COLO668 (cell line): ENCODE measurements at regions not wholly inside any gene's neighbourhood (a gene's known extent, or its start where the extent isn't known, plus 50 kb on each side); places are given as distances from the start of the nearest gene placed in this dataset.
A peak's percentile ranks its signal among the peaks of the same experiment; 100 is the strongest.
"Not testable (repeated sequence)": the region's sequence is repeated elsewhere in the genome, so short reads cannot be mapped to it uniquely, and the experiment has no call there.

Experiments used
- DNase-seq: peaks from one replicate; lab custom pipeline; 2025; ENCODE audit not compliant: unreplicated experiment; lab: John Stamatoyannopoulos, UW

DNA sequence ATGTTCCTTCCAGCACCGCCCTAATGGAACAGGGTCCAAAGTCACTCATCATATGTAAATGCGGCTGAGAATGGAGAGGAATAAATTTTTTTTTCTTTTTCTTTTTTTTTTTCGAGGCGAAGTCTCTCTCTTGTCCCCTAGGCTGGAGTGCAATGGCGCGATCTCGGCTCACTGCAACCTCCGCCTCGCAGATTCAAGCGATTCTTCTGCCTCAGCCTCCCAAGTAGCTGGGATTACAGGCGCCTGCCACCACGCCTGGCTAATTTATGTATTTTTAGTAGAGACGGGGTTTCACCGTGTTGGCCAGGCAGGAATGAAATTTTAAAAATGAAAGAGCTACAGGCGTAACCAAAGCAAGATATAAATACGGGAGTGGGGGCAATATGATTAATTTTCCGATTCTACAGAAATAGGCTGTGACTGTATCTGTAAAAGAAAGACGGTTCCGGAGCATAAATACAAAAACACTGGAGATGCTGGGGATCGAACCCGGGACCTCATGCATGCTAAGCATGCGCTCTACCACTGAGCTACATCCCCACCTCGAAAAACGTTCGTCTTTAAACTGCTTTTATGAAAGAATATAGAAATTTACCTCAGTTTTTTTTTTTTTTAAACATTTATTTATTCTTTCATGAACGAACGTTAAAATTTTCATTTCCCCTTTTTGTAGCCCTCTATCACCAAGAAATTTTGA is 132.2 kb downstream of the GPX5 start:
- DNase-seq: peak; percentile 2

DNA sequence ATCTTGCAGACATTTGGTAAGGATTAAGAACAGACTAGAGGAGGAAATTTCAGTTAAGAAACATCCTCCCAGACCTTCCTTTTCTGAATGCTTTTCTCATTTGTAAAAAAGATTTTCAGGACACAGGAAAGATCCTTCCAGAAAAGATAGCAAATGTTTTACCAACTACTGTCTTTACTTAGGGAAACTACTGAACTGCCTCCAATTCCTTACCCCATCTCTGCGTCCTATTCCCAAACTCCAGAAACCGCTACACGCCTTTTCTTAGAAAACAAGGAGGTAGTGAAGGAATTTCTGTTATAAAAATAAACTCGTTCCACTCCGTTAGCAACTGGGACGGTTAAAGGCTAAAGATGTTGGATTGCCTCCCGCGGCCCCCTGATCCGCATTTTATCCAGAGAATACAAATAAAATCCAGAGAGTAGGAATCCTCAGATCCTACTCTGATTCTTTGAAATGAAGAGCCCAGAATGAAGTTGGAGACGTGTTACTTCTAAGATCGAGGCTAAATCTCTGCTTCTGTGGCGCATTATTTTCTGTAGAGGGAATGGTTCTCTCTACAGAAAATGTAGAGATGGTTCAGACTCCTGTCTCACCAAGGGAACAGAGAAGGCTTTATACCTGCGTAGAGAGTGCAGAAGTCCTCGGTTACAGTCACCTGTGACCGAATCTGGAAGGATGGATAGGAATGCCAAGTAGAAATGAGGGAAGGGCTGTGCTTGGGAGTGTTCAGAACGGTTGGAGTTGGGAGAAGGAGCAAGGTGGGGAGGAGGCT is 133.0 kb downstream of the GPX5 start:
- no peak for DNase-seq

DNA sequence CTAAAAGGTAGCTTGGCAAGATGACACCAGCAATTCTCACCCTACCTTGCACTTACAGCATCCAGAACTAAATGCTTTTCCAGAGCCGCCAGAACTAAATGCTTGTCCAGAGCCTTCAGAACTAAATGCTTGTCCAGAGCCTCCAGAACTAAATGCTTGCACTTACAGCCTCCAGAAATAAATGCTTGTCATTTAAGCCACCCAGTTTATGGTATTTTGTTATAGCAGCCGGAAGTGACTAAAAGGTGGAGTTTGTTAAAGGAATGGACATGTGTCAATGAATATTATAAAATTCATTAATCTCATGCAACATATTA is 133.5 kb downstream of the GPX5 start:
- DNase-seq: no peak

DNA sequence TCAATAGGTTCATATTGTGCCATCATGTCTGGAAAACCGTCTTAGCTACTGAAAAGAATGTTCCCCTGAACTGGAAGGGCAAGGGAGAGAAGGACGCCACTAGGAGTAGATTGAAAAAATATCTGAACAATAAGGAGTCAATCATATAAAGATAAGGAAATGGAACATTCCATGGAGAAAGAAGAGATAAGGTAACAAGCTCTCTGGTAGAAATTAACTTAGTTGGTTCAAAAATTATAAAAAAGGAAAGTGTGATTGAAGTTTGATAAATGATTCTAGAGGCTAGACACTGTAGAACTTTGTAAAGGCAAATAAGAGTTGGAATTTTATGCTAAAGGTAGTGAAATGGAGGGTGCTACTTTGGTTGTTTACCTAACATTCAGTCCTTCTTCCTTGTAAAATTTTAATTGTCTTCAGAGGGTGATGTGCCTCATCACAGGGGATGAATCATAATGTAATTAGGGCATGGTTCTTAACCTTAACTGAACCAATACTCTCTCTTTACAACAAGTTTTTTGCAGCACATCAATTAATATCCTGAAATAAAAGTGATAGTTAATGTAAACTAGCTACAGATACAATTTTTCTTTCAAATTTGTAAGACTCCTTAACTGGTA is 135.5 kb downstream of the GPX5 start:
- no peak for DNase-seq

- no peak for DNase-seq
These were observed 139.3 kb downstream of the GPX5 start for GRCh38 chr6:28664870-28665396.

GRCh38 chr6:28673417-28673786 is 147.7 kb downstream of the GPX5 start:
- no peak for DNase-seq

DNA sequence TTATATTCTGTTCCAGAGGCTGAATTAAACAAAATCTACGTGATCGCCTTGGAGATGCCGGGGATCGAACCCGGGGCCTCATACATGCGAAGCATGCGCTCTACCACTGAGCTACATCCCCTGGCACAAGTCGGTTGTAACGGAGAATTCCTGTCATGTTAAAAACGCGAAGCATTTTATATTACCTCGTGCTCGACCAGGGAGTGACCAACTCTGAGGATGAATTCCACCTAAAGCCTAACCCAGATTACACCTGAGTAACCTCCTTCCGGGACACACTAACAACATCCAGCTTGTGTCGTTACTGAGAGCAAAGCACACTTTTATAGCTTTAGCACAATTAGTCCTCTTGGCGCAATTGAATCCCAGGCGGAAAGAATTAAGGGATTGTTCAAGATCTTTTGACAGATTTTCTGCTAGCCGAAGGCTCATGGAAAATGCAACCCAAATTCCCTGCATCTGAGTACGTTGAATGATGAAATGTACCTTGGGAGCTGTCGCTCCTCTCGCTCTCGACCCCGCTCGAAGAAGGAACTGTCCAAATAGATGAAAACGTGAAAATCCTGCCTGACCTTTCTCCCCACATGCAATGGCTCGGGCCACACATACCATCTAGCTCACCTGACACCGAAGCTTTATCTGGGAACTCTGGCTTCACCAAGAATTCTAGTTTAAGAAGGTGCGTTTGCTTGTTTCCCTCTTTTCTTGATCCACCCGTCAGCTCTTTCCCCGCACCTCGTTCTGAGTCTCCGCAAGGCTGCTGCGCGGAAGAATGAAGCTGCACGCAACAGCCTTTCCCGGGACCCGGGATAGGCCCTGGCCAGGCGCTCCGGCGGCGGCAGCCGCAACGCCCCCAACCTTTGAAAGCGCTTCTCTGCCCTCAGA is 148.3 kb downstream of the GPX5 start:
- DNase-seq: peak; percentile 0

GRCh38 chr6:28675600-28675999 is 149.9 kb downstream of the GPX5 start:
- no peak for DNase-seq

GRCh38 chr6:28682542-28682941 is 156.9 kb downstream of the GPX5 start:
- DNase-seq: no peak

GRCh38 chr6:28682956-28683685 is 157.4 kb downstream of the GPX5 start:
- not testable (repeated sequence) for DNase-seq

DNA sequence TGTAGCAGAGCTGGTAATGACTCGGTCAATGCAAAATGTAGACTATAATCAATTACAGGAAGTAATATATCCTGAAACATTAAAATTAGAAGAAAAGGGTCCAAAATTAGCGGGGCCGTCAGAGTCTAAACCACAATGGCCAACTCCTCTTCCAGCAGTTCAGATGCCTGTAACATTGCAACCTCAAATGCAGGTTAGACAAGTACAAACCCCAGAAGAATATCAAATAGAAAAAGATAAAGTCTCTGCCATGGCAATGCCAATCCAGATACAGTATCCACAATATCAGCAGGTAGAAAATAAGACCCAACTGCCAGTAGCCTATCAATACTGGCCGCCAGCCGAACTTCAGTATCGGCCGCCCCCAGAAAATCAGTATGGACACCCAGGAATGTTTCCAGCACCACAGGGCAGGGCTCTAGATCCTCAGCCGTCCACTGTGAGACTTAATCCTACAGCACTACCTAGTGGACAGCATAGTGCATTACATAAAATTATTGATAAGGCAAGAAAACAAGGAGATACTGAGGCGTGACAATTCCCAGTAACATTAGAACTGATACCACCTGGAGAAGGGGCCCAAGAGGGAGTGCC is 158.4 kb downstream of the GPX5 start:
- DNase-seq: no peak

DNA sequence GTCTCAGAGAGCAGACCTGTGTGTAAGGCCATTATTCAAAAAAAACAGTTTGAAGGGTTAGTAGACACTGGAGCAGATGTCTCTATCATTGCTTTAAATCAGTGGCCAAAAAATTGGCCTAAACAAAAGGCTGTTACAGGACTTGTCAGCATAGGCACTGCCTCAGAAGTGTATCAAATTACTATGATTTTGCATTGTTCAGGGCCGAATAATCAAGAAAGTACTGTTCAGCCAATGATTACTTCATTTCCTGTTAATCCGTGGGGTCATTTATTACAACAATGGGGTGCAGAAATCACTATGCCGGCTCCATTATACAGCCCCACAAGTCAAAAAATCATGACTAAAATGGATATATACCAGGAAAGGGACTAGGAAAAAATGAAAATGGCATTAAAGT is 160.3 kb downstream of the GPX5 start:
- DNase-seq: not testable (repeated sequence)

DNA sequence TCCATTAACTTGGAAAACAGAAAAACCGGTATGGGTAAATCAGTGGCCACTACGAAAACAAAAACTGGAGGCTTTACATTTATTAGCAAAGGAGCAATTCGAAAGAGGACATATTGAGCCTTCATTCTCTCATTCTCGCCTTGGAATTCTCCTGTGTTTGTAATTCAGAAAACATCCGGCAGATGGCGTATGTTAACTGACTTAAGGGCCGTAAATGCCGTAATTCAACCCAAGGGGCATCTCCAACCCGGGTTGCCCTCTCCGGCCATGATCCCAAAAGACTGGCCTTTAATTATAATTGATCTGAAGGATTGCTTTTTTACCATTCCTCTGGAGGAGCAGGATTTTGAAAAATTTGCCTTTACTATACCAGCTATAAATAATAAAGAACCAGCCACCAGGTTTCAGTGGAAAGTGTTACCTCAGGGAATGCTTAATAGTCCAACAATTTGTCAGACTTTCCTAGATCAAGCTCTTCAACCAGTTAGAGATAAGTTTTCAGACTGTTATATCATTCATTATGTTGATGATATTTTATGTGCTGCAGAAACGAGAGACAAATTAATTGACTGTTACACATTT is 160.9 kb downstream of the GPX5 start:
- peak; percentile 11 for DNase-seq

- DNase-seq: not testable (repeated sequence)
These were observed 161.8 kb downstream of the GPX5 start for GRCh38 chr6:28687309-28687981.

DNA sequence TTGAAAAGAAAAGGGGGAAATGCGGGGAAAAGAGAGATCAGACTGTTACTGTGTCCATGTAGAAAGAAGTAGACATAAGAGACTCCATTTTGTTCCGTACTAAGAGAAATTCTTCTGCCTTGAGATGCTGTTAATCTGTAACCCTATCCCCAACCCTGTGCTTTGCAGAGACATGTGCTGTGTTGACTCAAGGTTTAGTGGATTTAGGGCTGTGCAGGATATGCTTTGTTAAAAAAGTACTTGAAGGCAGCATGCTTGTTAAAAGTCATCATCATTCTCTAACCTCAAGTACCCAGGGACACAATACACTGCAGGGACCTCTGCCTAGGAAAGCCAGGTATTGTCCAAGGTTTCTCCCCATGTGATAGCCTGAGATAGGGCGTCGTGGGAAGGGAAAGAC is 166.3 kb downstream of the GPX5 start:
- not testable (repeated sequence) for DNase-seq

DNA sequence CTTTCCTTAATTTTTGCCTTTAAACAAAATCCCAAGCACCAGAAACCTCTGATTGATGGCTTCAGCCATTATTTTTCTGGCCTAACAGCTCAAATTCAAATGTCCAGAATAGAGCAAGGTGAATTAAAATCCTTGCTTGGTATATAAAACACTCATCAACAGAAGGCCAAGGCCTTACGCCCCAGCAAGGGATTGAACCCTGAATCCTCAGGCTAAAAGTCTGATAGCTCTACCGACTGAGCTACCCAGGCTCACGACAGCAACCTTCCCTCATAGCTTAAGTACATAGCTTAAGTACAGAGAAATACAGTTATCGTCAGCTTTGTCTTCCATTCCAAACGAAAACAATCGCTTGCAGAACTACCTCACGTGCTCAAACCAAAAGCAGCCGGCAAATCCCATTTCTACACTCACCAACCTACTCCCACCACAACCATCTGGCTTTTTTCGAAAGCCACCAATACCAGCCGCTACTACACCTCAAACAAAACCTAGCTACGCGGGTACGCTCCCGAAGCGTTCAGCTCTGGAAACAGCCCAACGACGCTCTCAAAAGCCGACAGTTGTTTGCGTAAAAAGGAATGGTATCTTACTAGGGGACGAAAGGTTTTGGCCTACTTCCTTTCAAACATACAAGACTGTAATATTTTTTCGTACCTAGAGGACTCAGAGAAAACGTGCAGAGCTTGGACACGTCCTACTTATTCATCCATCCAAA is 167.5 kb downstream of the GPX5 start:
- DNase-seq: no peak

DNA sequence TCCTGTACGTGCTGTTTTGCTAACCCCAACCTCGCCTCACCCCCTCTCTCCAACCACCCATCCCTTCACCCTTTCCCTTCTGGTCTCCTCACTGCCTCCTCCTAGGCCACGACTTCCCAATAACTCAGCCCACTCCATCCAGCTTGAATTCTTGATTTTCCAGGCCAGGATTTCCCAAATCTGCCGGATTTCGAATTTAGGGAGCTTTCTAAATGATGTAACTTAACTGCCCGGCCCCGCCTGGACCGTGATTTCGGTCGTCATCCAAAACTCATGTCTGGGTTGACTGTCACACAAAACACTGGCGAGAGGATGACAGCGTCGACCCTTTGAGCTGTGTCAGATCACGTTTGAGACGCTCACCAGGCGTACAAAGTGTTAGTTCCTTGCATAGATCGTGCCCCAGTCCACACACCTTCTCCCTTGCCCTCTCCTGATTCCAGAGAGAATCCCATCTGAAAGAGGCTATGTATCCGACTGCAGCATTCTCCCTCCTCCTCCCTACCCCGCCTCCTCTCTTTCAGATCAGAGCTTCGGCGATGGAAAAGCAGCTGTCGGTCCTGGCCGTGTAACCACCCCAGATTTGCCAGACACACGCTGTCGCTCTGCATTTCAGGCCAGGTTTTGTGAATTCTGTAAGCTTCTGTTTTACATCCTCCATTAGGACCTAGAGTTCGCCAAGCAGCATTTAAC is 168.2 kb downstream of the GPX5 start:
- no peak for DNase-seq

DNA sequence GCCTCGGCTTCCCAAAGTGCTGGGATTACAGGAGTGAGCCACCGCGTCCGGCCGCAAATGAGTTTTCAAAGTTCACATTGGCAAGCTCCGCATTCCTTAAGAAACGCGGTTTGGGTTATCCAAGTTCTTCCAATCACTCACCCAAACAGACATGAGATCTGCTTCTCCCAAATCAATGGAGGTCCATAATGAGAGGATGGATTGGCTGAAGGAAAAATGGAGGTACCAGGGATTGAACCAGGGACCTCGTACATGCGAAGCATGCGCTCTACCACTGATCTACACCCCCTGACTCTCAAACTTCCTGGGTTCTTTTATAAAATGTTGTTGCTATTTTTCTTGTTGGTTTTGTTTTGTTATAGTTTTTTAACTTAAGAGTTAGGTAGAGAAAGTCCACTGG is 170.0 kb downstream of the GPX5 start:
- DNase-seq: no peak
